T-helper 2 cell (primary cell): ENCODE measurements at regions not wholly inside any gene's neighbourhood (a gene's known extent, or its start where the extent isn't known, plus 50 kb on each side); places are given as distances from the start of the nearest gene placed in this dataset.
"Not testable (repeated sequence)": the region's sequence is repeated elsewhere in the genome, so short reads cannot be mapped to it uniquely, and the experiment has no call there.

Experiments used
- DNase-seq, 5 experiments: peaks; one replicate each; pipeline versions ENCODE4 v3.0.0 to v3.0.0-alpha.2; 2012 to 2022

DNA sequence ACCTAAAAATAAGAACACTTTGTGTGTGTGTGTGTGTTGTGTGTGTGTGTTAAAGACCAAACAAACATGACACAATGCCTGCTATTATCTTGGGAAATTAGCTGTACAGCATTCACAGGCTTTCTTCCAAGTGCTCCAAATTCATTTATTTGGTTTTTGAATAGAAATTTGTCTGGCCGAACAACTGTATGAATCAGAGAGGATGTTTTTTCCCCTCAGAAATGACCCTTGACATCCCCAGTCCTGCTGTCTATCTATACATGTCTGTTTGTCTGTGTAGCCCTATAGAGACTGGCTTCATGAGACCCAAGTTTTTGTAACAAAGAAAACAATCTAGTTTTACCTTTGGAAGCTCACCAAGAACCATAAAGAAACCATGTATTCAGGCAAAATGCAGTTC lies 549.8 kb downstream of the NSUN3 start:
- DNase-seq: no peak

DNA sequence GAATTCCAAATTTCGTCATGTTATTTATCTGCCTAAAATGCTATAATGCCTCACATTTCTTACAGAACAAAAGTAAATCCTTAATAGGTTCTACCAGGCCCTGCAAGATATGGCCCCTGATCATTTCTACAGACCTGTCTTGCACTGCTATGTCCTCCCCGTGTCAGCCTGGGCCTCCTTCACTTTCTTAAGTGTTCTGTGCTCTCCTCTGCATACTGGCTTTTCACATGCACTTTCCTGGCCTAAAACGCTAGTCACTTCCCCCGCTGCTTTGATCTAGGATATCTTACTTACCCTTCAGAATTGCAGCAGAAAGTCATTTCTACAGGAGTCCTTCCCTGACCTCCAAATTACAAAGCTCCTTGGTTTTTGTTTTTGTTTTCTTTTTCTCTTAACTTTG lies 551.3 kb downstream of the NSUN3 start:
- DNase-seq: no peak

DNA sequence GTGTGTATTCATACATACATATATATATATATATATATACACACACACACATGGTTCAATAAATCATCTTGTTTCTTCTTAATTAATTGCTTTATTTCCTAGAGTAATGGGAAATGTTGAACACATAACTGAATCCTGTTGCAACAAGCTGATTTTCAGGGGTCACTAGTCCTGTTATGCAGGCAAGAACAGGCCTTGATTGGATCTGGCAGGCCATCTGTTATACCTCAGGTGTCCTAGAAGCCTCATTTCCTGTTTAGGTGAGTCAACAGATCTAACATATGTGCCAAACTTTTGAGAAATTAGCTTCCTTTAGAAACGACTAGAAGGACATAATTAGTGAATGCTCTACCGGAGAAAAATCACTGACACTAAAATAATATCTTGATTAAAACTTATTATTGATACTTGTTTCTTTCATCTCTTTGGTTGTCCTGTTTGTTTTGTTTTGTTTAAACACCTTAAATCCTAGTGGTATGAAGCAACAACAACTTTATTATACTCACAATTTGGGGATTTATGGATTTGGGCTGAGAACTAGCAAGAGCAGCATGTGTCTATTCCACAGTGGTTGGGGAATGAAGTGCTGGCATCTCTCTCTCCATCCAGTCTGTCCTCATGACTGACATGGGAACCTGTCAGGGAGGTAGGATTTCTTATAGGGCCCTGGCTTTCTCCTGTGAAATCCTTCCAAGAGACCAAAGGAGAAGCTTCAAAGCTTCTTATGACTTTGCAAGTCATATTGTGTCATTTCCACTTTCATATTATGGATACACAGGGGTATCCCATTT lies 552.6 kb downstream of the NSUN3 start:
- DNase-seq: no peak

DNA sequence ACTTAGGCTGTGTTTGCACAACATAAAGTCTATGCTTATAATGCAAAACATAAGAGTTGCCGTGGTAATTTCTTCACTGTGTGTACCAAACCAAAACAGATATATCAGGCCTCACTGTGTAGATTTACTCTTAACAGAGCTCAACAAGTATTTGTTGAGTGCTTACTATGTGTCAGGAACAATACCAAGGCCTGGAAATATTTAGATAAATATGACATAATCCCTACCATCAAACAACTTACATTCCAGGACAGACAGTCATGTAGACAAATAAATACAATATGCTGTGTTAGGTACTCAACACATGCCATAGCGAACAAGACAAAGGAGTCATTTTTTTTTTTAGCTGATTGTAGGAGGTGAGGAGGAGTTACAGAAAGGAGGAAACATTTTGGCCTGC lies 554.0 kb downstream of the NSUN3 start:
- no peak for DNase-seq

DNA sequence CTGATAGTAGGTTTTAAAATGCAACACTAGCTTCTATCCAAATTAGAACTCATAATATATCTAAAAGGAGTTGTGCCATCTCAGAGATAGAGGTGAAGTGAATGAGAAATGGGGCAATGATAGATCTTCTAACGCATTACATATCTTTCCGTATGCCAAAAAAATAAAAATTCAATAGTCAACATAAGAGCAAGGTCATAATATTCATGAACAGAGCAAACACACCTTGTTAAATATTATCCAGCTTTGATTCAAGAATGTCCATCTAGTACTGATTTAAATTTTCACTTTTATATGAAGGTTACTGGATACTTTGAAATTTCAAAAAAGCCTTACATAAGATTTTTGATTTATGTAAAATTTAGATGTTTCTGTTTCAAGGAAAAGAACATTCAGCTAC lies 554.5 kb downstream of the NSUN3 start:
- no peak for DNase-seq

DNA sequence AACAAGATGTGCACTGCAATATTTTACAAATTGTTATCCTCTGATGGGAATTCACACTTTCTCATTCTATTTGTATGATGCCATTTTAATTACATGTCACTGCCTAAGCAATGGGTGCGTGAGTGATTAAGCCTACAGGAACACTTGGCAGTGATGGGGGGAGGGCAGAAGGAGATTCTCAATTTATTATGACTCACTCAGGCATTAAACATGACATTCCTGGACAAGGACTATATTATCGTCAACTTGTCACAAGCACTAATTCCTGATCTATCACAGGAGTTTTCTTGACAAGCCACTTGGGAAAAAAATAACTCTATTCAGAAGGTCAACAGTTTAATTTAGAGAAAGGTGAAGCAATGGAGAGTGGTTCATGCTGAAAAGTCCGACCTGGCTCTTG lies 556.8 kb downstream of the NSUN3 start:
- no peak for DNase-seq

DNA sequence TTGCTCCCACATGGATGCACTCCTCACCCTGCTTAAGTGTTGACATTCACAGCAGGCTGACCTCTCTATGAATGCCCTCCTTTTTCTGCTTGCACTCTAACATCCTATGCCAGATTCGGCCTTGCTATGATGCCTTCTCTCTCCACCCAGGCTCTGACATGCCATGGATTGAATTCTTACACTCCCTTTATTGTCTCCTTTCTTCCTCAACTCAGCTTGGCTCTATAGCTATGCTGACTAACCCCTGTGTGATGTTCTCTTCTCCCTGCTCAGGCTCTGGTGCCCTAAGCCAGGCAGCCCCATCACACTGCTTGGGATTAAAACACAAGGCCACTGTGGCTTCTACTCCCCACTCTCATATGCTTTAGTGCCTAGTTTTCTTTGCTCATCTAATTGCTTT lies 563.7 kb downstream of the NSUN3 start:
- no peak for DNase-seq

DNA sequence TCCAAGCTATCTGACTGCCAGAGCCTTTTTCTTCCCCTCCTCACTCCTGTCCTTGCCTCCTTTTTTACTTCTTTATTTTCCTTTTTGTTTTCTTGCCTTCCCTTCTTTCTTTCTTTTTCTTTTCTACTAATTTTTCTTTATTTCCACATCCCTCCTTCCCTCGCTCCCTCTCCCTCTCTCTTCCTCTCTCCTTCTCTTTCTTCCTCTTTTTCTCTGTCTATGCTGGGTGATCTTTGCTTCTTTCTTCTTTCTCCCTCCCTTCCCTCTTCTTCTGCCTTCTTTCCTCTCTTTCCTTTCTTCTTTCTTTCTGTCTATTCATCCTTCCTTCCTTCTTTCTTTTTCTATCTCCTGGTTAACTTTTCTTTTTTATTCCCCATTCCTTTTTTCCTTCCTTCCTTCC lies 564.8 kb downstream of the NSUN3 start:
- DNase-seq: no peak

DNA sequence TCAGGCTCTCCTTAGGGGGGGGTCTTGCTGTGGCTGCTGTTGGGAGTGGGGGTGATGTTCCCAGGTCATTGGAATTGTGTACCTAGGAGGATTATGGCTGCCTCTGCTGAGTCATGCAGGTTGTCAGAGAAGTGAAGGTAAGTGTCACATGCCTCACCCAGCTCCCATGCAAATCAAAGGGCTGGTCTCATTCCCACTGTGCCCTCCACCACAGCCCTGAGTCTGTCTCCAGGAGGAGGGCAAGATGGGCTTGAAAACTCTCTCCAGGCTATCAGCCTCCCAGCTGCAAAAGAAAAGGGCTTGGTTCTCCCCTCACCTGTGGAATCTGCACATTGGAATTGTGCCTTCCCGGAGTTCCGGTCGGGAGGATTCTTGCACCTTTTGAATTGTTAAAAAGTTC lies 580.5 kb downstream of the NSUN3 start:
- no peak for DNase-seq

DNA sequence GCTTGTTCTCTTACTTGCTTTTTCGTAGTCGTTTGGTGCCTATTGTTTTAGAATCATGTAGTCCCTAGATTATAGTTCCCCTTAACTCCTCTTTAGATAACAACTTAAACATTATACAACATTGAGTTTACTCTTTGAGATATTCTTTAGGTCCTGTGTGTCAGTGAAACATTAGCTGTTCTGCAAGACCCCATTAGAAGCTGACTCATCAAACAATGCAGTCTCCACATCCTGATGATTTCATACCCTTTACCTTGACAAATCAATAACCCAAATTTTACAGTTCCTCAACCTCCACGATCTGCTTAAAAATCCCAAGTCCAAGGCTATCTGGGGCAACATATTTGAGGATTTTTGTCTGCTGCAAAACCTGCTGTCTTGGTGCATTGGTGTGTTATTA lies 582.9 kb downstream of the NSUN3 start:
- DNase-seq: no peak

DNA sequence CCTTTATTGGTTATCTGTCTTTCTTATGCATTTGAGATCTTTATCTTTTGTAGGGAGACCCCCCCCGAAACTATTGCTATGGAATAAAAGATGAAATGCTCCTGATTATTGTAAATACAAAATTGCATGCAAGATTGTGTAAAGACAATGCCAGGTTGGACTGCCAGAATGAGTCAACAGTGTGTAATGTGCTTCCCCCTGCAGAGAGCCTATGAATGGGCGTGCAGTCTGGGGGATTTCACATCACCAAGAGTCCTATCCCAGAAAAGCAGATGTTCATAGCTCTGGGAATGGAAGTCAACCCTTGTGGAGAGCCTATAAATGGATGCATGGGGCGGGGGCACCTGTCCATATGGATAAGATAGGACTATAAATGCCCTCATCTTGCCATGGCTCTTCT lies 584.3 kb downstream of the NSUN3 start:
- no peak for DNase-seq

DNA sequence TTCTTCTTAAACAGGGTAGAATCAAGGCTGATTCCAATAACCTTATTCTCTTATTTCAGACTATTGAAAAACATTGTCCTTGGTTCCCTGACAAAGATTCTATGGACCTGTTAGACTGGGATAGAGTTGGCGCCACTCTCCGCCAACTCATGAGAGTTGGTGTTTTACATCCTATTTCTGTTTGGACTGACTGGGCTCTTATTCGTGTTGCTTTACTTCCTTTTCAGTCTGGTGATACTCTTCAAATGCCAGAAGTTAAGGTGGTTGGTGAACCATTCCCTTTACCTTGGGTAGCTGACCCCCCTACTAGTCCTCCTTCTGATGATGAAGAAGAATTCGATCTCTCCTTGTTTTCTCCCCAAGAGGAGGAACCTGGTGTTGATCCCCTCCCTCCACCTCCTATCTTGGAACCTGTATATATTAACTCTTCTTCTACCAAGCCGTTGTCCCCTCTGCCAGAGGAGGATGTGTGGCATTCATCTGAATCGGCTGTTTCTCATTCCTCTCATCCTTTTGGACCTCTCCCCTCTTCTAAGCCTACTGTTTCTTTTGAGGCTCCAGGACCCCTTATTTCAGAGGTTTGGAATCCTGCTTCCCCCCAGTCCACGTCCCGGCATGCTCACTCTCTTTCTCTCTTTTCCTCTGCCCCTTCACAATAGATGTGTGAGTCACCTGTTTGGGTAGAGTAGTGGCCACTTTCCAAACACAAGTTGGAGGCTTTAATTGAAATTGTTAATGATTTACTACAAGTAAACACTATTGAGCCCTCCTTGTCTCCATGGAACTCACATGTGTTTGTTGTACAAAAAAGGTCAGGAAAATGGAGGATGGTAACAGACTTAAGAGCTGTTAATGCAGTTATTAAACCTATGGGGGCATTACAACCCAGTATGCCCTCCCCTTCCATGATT lies 585.7 kb downstream of the NSUN3 start:
- DNase-seq: not testable (repeated sequence)

DNA sequence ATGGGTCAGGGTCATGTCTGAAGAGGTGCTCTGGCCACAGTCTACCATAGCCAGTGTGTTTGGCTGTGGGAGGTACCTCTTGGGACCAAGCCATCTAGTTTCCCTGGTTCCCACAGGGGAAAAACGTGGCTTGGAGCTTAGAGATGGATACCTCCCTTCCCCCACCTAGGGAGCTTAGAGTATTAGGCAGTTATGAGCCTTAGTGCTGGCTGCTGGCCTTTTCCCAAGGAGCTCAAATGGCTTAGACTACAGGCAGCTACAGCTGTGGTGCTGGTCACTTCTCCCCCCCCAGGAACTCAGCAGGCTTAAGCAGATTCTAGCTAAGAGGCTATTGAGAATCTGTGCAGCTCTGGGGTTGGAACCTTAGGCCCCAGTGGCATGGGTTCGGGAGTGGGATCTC lies 591.2 kb downstream of the NSUN3 start:
- DNase-seq: no peak

DNA sequence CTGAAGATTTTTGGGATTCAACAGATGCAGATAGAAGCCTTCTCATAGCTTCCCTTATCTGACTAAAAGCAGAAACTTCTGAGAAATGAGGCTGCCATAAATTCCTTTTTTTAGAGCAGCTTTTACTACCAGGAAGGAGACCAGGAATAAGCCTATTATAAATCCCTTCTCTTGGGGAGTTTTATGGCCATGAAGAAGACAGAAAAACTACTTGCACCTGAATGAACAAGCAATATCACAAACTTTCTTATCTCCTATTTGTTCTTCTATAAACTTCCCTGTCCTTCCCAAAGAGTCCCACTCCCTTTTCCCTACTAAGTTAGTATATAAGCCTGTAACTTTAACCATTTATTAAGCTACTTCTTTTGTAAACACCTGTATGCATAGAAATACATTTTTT lies 603.1 kb downstream of the NSUN3 start:
- DNase-seq: no peak

DNA sequence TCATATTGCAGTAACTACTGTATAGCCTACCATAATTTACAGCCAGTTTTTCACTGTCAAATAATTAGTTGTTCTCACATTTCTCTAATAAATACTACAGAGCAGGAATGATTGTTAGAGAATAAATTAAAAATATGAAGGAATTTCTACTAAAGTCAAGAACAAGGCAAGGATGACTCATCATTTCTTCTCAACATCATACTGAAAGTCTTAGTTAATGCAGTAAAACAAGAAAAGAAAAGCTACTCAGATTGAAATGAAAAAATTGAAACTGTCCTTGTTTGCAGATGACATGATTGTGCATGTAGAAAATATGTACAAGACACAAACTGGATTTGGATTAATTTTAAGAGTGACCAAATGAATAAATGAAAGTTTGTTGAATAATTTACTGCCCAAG lies 608.2 kb downstream of the NSUN3 start:
- DNase-seq: no peak

DNA sequence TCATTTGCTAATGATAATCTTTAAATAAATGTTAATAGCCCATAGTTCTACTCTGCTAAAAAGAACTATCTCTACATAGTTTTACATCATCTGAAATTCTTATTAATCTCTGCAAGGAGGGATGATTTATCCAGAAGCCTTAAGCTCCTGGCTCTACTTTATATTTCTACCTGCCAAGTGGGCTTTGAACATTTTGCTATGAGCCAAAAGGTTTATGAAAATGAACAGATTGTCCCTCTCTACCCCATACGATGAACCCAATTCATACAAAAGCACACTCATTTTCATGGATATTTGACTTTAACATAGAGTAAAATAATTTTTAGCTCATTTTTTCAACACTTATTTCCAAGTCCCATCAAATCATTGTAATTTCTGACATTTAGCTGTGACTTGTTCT lies 611.0 kb downstream of the NSUN3 start:
- DNase-seq: no peak

DNA sequence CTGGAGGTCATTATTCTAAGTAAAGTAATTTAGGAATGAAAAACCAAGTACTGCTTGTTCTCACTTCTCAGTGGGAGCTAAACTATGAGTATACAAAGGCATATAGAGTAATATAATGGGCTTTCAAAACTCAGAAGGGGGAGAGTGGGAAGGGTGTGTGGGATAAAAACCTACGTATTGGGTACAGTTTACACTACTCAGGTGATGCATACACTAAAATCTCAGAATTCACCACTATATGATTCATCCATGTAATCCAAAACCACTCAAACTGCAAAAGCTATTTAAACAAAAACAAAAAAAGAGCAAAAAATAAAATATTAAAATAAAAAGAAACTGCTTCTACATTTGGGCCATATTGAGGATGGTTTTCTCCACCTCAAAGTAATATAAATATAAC lies 623.3 kb downstream of the NSUN3 start:
- DNase-seq: no peak

DNA sequence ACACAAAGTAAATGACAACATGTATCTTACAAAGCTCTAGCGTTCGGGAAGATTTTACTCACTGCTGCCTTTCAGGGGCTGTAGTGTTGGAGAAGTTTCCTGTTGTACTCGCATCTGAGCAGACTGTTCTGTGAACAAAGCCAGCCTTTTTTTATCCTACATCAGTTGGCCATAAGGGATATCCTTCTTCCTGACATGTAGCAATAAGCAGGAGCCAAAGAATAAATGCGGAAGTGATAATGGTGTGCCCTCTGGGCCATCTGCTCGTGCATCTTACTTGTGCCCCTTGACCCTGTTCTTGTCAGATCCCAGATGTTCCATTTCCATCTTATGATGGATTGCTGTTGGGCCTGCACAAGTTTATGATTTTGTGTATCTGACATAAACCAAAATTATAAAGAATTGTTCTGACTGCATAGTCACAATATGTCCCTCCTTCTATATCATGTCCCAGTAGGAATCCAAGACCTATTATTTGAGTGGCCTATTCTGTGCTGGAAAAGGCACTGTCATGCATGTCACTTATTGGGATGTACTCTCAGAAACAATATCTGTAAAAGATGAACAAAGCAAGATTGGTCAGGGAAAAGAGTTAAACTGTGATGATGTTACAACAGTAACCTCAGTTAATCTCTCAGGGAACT lies 631.3 kb downstream of the NSUN3 start:
- no peak for DNase-seq

DNA sequence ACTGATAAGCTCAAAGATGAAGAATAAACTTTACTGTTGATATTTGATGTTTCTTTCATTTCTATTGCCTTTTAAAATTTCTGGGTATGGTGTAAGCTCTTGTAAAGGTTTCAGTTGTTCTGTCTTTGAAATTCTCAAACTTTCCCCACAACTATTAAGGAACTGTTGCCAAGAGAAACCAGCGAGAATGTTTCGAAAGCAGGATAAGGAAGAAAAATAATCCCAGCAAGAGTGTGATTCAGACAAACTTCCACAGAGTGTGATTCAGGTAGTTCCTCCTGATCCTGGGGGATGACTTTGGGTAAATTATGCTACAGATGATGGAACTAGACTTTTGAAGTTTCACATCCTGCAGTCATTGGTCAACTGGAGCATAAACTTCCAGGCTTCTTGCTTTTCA lies 632.0 kb downstream of the NSUN3 start:
- DNase-seq: no peak

DNA sequence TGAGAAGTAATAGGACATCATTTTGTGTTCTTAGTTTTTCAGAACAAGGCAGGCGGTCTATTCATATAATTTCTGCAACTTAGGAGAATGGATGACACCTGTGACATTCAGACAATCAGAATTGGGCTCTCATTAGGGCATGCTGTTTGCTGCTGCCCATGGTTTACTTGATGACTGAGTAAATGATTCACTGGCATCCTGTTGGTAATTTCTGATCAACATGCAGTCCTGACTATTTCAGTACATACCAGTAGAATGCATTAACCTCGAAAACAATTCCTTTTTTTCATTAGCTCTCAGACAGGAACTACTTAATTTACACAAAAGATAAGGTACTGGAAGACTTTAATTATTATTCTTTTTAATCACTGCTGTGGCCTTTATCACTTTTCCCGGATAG lies 641.6 kb downstream of the NSUN3 start:
- DNase-seq: no peak

DNA sequence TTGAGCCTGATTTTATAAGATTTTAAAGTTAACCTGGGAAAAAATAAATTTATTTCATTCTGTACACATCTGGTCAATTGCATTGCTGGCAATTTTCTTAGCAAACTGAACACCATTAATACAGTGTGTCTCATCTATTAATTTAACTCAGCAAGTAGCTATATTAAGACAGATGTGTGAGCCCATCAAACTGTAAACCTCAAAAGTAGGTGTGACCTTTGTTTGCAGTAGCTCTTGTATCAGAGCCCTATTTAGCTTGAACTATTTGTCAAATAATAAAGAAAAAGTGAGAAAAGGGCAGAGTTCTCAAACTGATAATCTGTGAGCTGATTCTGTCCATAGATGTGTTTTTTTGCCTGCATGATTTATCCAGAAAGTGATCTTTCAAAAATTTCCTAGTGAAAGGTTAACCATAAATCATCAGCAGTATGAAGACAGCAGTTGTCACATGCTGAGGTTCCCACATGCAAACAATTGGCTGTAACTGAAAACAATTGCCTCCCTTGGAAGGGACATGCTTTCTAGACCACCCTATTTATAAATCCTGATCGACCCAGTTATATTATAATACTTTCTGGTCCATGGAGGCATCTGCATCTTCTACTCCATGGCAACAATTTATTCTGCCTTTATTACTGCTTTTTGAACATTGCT lies 646.5 kb downstream of the NSUN3 start:
- no peak for DNase-seq

DNA sequence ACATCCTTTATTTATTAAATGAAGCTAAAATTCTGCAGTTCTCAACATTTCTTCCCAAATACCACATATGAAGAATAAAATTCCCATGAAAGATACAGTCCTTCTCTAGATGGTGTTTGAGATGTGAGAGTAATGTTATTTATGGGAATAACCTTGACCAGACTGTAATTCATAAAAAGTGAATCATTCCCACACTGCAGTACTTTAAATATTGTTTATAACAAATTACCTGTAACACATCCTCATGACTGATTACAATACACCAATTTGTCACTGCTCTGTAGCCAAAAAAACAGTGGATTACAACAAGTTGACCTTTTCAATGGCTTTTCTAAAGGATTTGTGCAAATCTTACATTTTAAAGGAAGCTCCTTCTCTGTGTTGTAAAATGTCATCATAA lies 651.3 kb downstream of the NSUN3 start:
- no peak for DNase-seq

DNA sequence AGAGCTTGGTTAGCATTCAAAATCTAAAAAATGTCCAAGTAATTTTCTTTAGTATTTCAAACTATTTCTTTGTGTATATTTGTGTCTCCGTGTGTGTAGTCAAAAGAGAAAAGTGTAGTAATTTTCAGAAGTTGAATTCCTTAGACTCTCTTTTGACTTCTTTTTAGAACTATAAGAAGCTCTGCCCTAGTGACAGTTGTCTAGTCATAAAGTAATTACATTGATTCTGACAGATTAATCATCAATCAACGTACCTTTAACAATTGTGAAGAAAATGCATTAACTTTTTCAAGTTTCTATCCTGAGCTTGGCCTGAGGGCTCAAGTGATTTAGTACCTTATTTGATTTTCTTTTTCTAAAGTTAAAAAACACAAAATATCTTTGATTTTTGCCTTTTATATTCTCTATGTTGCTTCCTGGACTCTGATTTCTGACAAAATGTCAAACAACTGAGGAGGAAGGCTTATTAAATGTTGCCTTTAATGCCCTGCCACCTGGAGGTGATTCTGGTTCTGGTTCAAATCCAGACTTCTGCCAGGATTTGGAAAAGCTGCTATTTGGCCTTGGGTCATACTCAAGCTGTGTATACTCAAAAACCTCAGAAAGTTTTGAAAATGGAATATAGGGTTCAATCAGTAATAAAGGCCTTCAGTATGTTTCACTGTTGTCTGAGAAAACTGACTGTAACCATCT lies 653.6 kb downstream of the NSUN3 start:
- DNase-seq: no peak
